ENCODE measurements at regions not wholly inside any gene's neighbourhood (a gene's known extent, or its start where the extent isn't known, plus 50 kb on each side); places are given as distances from the start of the nearest gene placed in this dataset.

DNA sequence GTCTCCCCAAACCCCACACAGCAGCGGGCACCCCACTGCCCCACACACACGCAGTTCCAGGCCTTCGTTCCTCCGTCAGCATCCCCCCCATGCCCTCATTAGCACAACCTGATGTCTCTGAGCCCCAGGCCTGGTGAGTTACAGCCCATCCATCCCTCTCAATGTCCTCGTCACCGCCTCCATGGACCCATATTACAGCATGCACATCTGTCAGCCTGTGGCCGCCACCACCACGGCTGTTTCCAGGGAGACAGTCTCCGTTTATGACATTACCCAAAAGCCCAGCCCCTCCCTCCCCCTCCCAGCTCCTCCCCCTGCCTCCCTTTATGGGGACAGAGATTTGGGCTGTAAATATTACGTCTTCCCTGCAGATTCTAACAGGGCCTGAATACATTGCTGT, 143.1 kb upstream of the LINGO1 start:
- no peak for DNase-seq (ENCODE audit: low read depth)
- no peak for TF ChIP-seq CTCF (conservative IDR thresholded peaks at IDR 0.05; ENCODE audit: low read depth, low read length)
- no peak overlapping the region for H3K4me3 ChIP-seq (ENCODE audit: low read depth, low read length)

DNA sequence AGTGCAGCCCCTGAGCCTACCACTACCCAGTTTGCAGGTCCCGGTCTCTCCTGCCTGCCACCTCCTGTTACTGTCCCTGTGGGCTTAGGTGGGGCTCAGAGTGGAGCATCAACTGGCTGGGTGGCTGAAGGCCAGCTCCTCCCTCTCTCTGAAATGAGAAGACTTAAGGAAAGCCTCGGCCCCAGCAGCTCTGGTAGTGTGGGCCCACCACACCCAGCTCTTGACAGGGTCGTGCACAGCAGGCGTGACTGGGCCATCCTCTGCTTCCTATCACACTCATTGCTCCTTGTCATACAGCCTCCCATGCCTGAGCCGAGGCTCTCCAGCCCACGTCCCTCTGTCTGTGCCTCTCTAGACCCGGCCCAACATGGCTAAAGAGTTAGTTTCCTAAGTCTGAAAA, 142.7 kb upstream of the LINGO1 start:
- no peak overlapping the region for H3K4me3 ChIP-seq (ENCODE audit: low read depth, low read length)
- no peak for TF ChIP-seq CTCF (conservative IDR thresholded peaks at IDR 0.05; ENCODE audit: low read depth, low read length)
- no peak for DNase-seq (ENCODE audit: low read depth)

- no peak for DNase-seq (ENCODE audit: low read depth)
- no peak for TF ChIP-seq CTCF (conservative IDR thresholded peaks at IDR 0.05; ENCODE audit: low read depth, low read length)
- H3K4me3 ChIP-seq (ENCODE audit: low read depth, low read length), result no peak overlapping the region
Measured at GRCh38 chr15:77774350-77774749, 141.6 kb upstream of the LINGO1 start.

GRCh38 chr15:77773903-77774302, 141.2 kb upstream of the LINGO1 start:
- no peak overlapping the region for H3K4me3 ChIP-seq (ENCODE audit: low read depth, low read length)
- no peak for TF ChIP-seq CTCF (conservative IDR thresholded peaks at IDR 0.05; ENCODE audit: low read depth, low read length)
- DNase-seq (ENCODE audit: low read depth), result no peak

GRCh38 chr15:77772641-77773402, 140.1 kb upstream of the LINGO1 start:
- no peak overlapping the region for H3K4me3 ChIP-seq (ENCODE audit: low read depth, low read length)
- DNase-seq (ENCODE audit: low read depth), result no peak
- no peak for TF ChIP-seq CTCF (conservative IDR thresholded peaks at IDR 0.05; ENCODE audit: low read depth, low read length)

GRCh38 chr15:77771616-77772015, 138.9 kb upstream of the LINGO1 start:
- no peak for DNase-seq (ENCODE audit: low read depth)
- H3K4me3 ChIP-seq (ENCODE audit: low read depth, low read length), result no peak overlapping the region
- TF ChIP-seq CTCF (conservative IDR thresholded peaks at IDR 0.05; ENCODE audit: low read depth, low read length), result no peak

- H3K4me3 ChIP-seq (ENCODE audit: low read depth, low read length), result no peak overlapping the region
- no peak for TF ChIP-seq CTCF (conservative IDR thresholded peaks at IDR 0.05; ENCODE audit: low read depth, low read length)
- DNase-seq (ENCODE audit: low read depth), result no peak
Measured at GRCh38 chr15:77769700-77770099, 137.0 kb upstream of the LINGO1 start.

All from choroid plexus epithelial cell (primary cell).